Mucosa of descending colon (tissue), 3 donors: ENCODE measurements at regions not wholly inside any gene's neighbourhood (a gene's known extent, or its start where the extent isn't known, plus 50 kb on each side); places are given as distances from the start of the nearest gene placed in this dataset.

Source experiments
- ATAC-seq: fragments of 200-7000 bp; cut with Tn5 transposase; one replicate; pipeline ENCODE4 v1.9.1; 2020; ENCODE audit warnings: mild to moderate bottlenecking, moderate library complexity
- DNase-seq, 3 donors: peaks; one replicate each; pipeline ENCODE4 v3.0.0-alpha.2; 2020
- H3K36me3 ChIP-seq: fragments of 200-600 bp; one replicate; pipeline ENCODE4 v1.8.0; 2021; ENCODE audit warnings: low read depth, mild to moderate bottlenecking
- H3K4me1 ChIP-seq: fragments of 200-600 bp; one replicate; pipeline ENCODE4 v1.8.0; 2021; ENCODE audit warnings: low read depth, mild to moderate bottlenecking
- H3K4me3 ChIP-seq: fragments of 200-600 bp; one replicate; pipeline ENCODE4 v1.8.0; 2021; ENCODE audit warnings: mild to moderate bottlenecking
- H3K9me3 ChIP-seq: fragments of 200-600 bp; one replicate; pipeline ENCODE4 v1.8.0; 2021; ENCODE audit warnings: mild to moderate bottlenecking
- CTCF ChIP-seq: fragments of 200-600 bp; IDR thresholded peaks from one replicate; pipeline ENCODE4 v1.8.0; 2022; ENCODE audit warnings: antibody characterized with exemption, mild to moderate bottlenecking
- intact Hi-C, 2 donors: fragments of 100-400 bp; cut with DNase I in 1 of 2; cut with micrococcal nuclease in 1 of 2; formaldehyde crosslinking; loops; one replicate each; pipeline versions ENCODE4 v1.11.0 to v1.11.1; 2022; cut with DNase I, micrococcal nuclease
- donor health status: DM: no; HTN: no; CAD: no; lungs with moderate emphysema.
- donor health status: DM: no; HTN: no; CAD: no.
- donor health status: DM: no; HTN: yes; CAD: no.

- DNase-seq = no peak
- Histone ChIP-seq H3K9me3 (no peaks in the 10 kb centered on the region), H3K4me1 (no peaks in the 10 kb centered on the region), H3K4me3 (no peak overlapping the region), H3K36me3 (no peaks in the 10 kb centered on the region)
- intact Hi-C loops = no loop called here
- ATAC-seq = no peak
- no peak for TF ChIP-seq CTCF
These were observed 2089.3 kb downstream of the MAT2B start for GRCh38 chr5:165594693-165595092.

- intact Hi-C loops = no loop called here
- ATAC-seq (no peak), DNase-seq (no peak)
- Histone ChIP-seq H3K4me1 (no peaks in the 10 kb centered on the region), H3K4me3 (no peak overlapping the region), H3K9me3 (no peaks in the 10 kb centered on the region), H3K36me3 (no peaks in the 10 kb centered on the region)
- no peak for TF ChIP-seq CTCF
These were observed 2097.1 kb downstream of the MAT2B start for GRCh38 chr5:165602529-165602928.

- no peak for TF ChIP-seq CTCF
- H3K4me1 ChIP-seq = no peaks in the 10 kb centered on the region
- no peak for ATAC-seq
- intact Hi-C loops = no loop called here
- DNase-seq = no peak
- H3K9me3 ChIP-seq = no peaks in the 10 kb centered on the region
- H3K4me3 ChIP-seq = no peak overlapping the region
- no peaks in the 10 kb centered on the region for H3K36me3 ChIP-seq
These were observed 2101.6 kb downstream of the MAT2B start for GRCh38 chr5:165607026-165607425.

GRCh38 chr5:165609871-165610270 is 2104.5 kb downstream of the MAT2B start:
- no peaks in the 10 kb centered on the region for H3K9me3 ChIP-seq
- intact Hi-C loops = no loop called here
- DNase-seq = no peak
- no peak for TF ChIP-seq CTCF
- H3K4me1 ChIP-seq = no peaks in the 10 kb centered on the region
- H3K36me3 ChIP-seq = no peaks in the 10 kb centered on the region
- H3K4me3 ChIP-seq = no peak overlapping the region
- no peak for ATAC-seq

GRCh38 chr5:165616490-165617405 is 2111.3 kb downstream of the MAT2B start:
- no peak for DNase-seq
- Histone ChIP-seq H3K4me1 (no peaks in the 10 kb centered on the region), H3K4me3 (no peak overlapping the region), H3K9me3 (no peaks in the 10 kb centered on the region), H3K36me3 (no peaks in the 10 kb centered on the region)
- intact Hi-C loops = no loop called here
- ATAC-seq = no peak
- no peak for TF ChIP-seq CTCF
